KMS-11 (cell line): ENCODE measurements at regions not wholly inside any gene's neighbourhood (a gene's known extent, or its start where the extent isn't known, plus 50 kb on each side); places are given as distances from the start of the nearest gene placed in this dataset.

Source experiments
- H2AFZ ChIP-seq: fragments of 200-600 bp; sonication (generic); 2 replicates; pipeline ENCODE4 v1.6.1; 2016; ENCODE audit warnings: antibody characterized with exemption, mixed run types, low read depth
- H3K27ac ChIP-seq: fragments of 200-600 bp; sonication (generic); 2 replicates; pipeline ENCODE4 v1.6.1; 2016; ENCODE audit warnings: mild to moderate bottlenecking, mixed run types
- H3K27me3 ChIP-seq: fragments of 200-600 bp; sonication (generic); 2 replicates; pipeline ENCODE4 v1.6.1; 2017; ENCODE audit warnings: mild to moderate bottlenecking, low read depth, mixed run types, moderate library complexity; ENCODE audit not compliant: insufficient read depth
- H3K36me3 ChIP-seq: fragments of 200-600 bp; sonication (generic); 2 replicates; pipeline ENCODE4 v1.6.1; 2017; ENCODE audit warnings: mild to moderate bottlenecking, mixed run types; ENCODE audit not compliant: insufficient read depth
- H3K4me1 ChIP-seq: fragments of 200-600 bp; sonication (generic); 2 replicates; pipeline ENCODE4 v1.6.1; 2016; ENCODE audit warnings: mild to moderate bottlenecking, low read depth, mixed run types; ENCODE audit not compliant: poor library complexity, severe bottlenecking
- H3K4me2 ChIP-seq: fragments of 200-600 bp; sonication (generic); 2 replicates; pipeline ENCODE4 v1.7.0; 2016; ENCODE audit warnings: mild to moderate bottlenecking, mixed run types
- H3K4me3 ChIP-seq: fragments of 200-600 bp; sonication (generic); IDR thresholded peaks from 2 replicates; pipeline ENCODE4 v1.6.1; 2017; ENCODE audit warnings: low read depth, low read length, mixed read lengths; ENCODE audit not compliant: insufficient read depth
- H3K79me2 ChIP-seq: fragments of 200-600 bp; sonication (generic); 2 replicates; pipeline ENCODE4 v1.6.1; 2016; ENCODE audit warnings: low read depth, mixed run types; ENCODE audit not compliant: insufficient read depth
- H3K9ac ChIP-seq: fragments of 200-600 bp; sonication (generic); 2 replicates; pipeline ENCODE4 v1.6.1; 2016; ENCODE audit warnings: mild to moderate bottlenecking, mixed run types
- H4K20me1 ChIP-seq: fragments of 200-600 bp; sonication (generic); 2 replicates; pipeline ENCODE4 v1.6.1; 2016; ENCODE audit warnings: mild to moderate bottlenecking, mixed run types; ENCODE audit not compliant: insufficient read depth
- TF ChIP-seq, protein P1 (sequence below): fragments of 200-600 bp; sonication (generic); conservative IDR thresholded peaks from 2 replicates; pipeline ENCODE4 v1.6.1; 2017; ENCODE audit warnings: low read depth, mild to moderate bottlenecking, antibody characterized with exemption, low read length, moderate library complexity, mixed read lengths

- no peak overlapping the region for H3K9ac ChIP-seq
- H3K4me2 ChIP-seq: no peak overlapping the region
- H3K79me2 ChIP-seq: no peaks in the 10 kb centered on the region
- H2AFZ ChIP-seq: no peak overlapping the region
- no peaks in the 10 kb centered on the region for H3K4me1 ChIP-seq
- no peaks in the 10 kb centered on the region for H4K20me1 ChIP-seq
- no peak overlapping the region for H3K4me3 ChIP-seq
- TF ChIP-seq, protein P1, sequence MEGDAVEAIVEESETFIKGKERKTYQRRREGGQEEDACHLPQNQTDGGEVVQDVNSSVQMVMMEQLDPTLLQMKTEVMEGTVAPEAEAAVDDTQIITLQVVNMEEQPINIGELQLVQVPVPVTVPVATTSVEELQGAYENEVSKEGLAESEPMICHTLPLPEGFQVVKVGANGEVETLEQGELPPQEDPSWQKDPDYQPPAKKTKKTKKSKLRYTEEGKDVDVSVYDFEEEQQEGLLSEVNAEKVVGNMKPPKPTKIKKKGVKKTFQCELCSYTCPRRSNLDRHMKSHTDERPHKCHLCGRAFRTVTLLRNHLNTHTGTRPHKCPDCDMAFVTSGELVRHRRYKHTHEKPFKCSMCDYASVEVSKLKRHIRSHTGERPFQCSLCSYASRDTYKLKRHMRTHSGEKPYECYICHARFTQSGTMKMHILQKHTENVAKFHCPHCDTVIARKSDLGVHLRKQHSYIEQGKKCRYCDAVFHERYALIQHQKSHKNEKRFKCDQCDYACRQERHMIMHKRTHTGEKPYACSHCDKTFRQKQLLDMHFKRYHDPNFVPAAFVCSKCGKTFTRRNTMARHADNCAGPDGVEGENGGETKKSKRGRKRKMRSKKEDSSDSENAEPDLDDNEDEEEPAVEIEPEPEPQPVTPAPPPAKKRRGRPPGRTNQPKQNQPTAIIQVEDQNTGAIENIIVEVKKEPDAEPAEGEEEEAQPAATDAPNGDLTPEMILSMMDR: no peak
- H3K27ac ChIP-seq: no peak overlapping the region
- H3K36me3 ChIP-seq: no peaks in the 10 kb centered on the region; the same call in 1 of the 2 replicates
- H3K27me3 ChIP-seq: no peaks in the 10 kb centered on the region
These were observed 134.7 kb upstream of the CPM start for GRCh38 chr12:69067713-69068112.

- H3K79me2 ChIP-seq: no peaks in the 10 kb centered on the region
- H4K20me1 ChIP-seq: no peaks in the 10 kb centered on the region
- H3K4me2 ChIP-seq: no peak overlapping the region
- no peaks in the 10 kb centered on the region for H3K27me3 ChIP-seq
- H3K27ac ChIP-seq: no peak overlapping the region
- no peak overlapping the region for H2AFZ ChIP-seq
- no peaks in the 10 kb centered on the region; the same call in 1 of the 2 replicates for H3K36me3 ChIP-seq
- H3K4me3 ChIP-seq: no peak overlapping the region
- H3K9ac ChIP-seq: no peak overlapping the region
- H3K4me1 ChIP-seq: no peaks in the 10 kb centered on the region
- TF ChIP-seq, protein P1: no peak
These were observed 135.5 kb upstream of the CPM start for GRCh38 chr12:69068448-69068847.

GRCh38 chr12:69069479-69069878 lies 136.5 kb upstream of the CPM start:
- Histone ChIP-seq H3K79me2 (no peaks in the 10 kb centered on the region), H2AFZ (no peak overlapping the region), H3K27me3 (no peaks in the 10 kb centered on the region), H3K27ac (no peak overlapping the region), H3K4me1 (no peaks in the 10 kb centered on the region), H3K36me3 (no peaks in the 10 kb centered on the region; the same call in 1 of the 2 replicates), H3K4me3 (no peak overlapping the region), H4K20me1 (no peaks in the 10 kb centered on the region), H3K9ac (no peak overlapping the region), H3K4me2 (no peak overlapping the region)
- TF ChIP-seq, protein P1: no peak

- no peaks in the 10 kb centered on the region for H3K4me1 ChIP-seq
- H4K20me1 ChIP-seq: no peaks in the 10 kb centered on the region
- peak overlapping the region; percentile 6; the same call in 1 of the 2 replicates for H2AFZ ChIP-seq
- no peak overlapping the region for H3K4me3 ChIP-seq
- H3K27ac ChIP-seq: no peak overlapping the region
- no peak overlapping the region for H3K9ac ChIP-seq
- TF ChIP-seq, protein P1: peak; percentile 99
- H3K36me3 ChIP-seq: no peaks in the 10 kb centered on the region; the same call in 1 of the 2 replicates
- no peak overlapping the region for H3K4me2 ChIP-seq
- no peaks in the 10 kb centered on the region for H3K27me3 ChIP-seq
- H3K79me2 ChIP-seq: no peaks in the 10 kb centered on the region
These were observed 137.5 kb upstream of the CPM start for GRCh38 chr12:69070319-69071090.
